Body of pancreas (tissue), 4 donors: ENCODE measurements at regions not wholly inside any gene's neighbourhood (a gene's known extent, or its start where the extent isn't known, plus 50 kb on each side); places are given as distances from the start of the nearest gene placed in this dataset.

Experiments
- POLR2A ChIP-seq, 3 donors: fragments of 450-650 bp; IDR thresholded peaks; one replicate each; pipeline ENCODE4 v1.6.1; 2016; ENCODE audit warnings: antibody characterized with exemption in 3 of 3, mild to moderate bottlenecking in 2 of 3
- TF ChIP-seq, protein P1 (sequence below), 7 experiments: fragments of 450-650 bp in 4 of 7; fragments of 200-600 bp in 3 of 7; sonication (generic) in 3 of 7; IDR thresholded peaks; one replicate each; pipeline ENCODE4 v1.5.1; 2016 to 2019; ENCODE audit warnings: antibody characterized with exemption in 7 of 7

DNA sequence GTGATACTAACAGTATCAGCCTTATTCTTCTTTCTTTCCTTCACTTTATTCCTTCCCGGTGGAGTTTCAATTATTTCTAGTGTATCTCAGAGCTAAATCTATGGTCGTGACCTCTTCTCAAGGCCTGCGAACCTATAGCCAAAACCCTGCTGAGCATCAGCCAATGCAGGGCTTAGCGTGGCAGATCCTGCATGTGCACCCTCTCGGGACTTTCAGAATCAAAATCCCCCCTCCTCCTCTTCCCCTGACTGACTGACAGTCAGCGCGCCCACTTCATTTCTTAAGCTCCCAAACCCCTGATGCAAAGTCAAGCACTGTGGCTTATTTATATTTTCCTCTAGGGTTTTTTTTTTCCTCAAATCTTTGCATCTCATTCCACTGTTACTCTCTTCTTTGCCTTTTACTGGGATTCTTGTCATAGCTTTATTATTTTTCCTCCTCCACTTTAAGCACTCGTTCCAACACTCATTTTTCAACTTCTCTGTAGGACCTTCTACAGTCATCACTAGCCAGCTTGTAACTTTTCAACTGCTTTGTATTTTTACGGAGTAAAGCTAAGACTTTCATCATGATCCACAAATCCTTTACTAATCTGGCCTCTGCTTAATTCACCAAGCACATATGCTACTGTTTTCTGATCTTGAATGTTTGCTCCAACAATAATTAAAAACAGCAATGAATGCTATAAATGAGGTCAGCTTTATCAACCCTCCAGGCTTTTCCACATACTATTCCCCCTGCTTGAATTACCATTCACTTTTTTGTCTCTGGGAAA is 896.5 kb upstream of the PIK3C3 start:
- TF ChIP-seq, protein P1, sequence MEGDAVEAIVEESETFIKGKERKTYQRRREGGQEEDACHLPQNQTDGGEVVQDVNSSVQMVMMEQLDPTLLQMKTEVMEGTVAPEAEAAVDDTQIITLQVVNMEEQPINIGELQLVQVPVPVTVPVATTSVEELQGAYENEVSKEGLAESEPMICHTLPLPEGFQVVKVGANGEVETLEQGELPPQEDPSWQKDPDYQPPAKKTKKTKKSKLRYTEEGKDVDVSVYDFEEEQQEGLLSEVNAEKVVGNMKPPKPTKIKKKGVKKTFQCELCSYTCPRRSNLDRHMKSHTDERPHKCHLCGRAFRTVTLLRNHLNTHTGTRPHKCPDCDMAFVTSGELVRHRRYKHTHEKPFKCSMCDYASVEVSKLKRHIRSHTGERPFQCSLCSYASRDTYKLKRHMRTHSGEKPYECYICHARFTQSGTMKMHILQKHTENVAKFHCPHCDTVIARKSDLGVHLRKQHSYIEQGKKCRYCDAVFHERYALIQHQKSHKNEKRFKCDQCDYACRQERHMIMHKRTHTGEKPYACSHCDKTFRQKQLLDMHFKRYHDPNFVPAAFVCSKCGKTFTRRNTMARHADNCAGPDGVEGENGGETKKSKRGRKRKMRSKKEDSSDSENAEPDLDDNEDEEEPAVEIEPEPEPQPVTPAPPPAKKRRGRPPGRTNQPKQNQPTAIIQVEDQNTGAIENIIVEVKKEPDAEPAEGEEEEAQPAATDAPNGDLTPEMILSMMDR (IDR thresholded peaks at IDR 0.05): no peak
- no peak for TF ChIP-seq POLR2A (IDR thresholded peaks at IDR 0.05)
